ENCODE measurements at regions not wholly inside any gene's neighbourhood (a gene's known extent, or its start where the extent isn't known, plus 50 kb on each side); places are given as distances from the start of the nearest gene placed in this dataset.
"Not testable (repeated sequence)": the region's sequence is repeated elsewhere in the genome, so short reads cannot be mapped to it uniquely, and the experiment has no call there.

GRCh38 chr2:221915926-221916325 is 343.8 kb upstream of the EPHA4 start:
- no peak for DNase-seq (ENCODE audit: low spot score)

- no peak for DNase-seq (ENCODE audit: low spot score)
Observed at GRCh38 chr2:221914334-221914880, 342.3 kb upstream of the EPHA4 start.

GRCh38 chr2:221911890-221912289 is 339.8 kb upstream of the EPHA4 start:
- no peak for DNase-seq (ENCODE audit: low spot score)

- no peak for DNase-seq (ENCODE audit: low spot score)
Observed at GRCh38 chr2:221911321-221911720, 339.2 kb upstream of the EPHA4 start.

GRCh38 chr2:221908518-221908917 is 336.4 kb upstream of the EPHA4 start:
- no peak for DNase-seq (ENCODE audit: low spot score)

GRCh38 chr2:221897718-221898117 is 325.6 kb upstream of the EPHA4 start:
- no peak for DNase-seq (ENCODE audit: low spot score)

- DNase-seq (ENCODE audit: low spot score): peak; percentile 13
Observed at GRCh38 chr2:221896505-221897151, 324.5 kb upstream of the EPHA4 start.

- no peak for DNase-seq (ENCODE audit: low spot score)
Observed at GRCh38 chr2:221895366-221896121, 323.4 kb upstream of the EPHA4 start.

GRCh38 chr2:221893501-221893900 is 321.4 kb upstream of the EPHA4 start:
- DNase-seq (ENCODE audit: low spot score): no peak

- DNase-seq (ENCODE audit: low spot score): not testable (repeated sequence)
Observed at GRCh38 chr2:221892006-221892405, 319.9 kb upstream of the EPHA4 start.

GRCh38 chr2:221883976-221884375 is 311.9 kb upstream of the EPHA4 start:
- no peak for DNase-seq (ENCODE audit: low spot score)

GRCh38 chr2:221876016-221876415 is 303.9 kb upstream of the EPHA4 start:
- no peak for DNase-seq (ENCODE audit: low spot score)

GRCh38 chr2:221874444-221874843 is 302.3 kb upstream of the EPHA4 start:
- DNase-seq (ENCODE audit: low spot score): no peak

- no peak for DNase-seq (ENCODE audit: low spot score)
Observed at GRCh38 chr2:221857719-221858118, 285.6 kb upstream of the EPHA4 start.

GRCh38 chr2:221853297-221853696 is 281.2 kb upstream of the EPHA4 start:
- DNase-seq (ENCODE audit: low spot score): no peak

- no peak for DNase-seq (ENCODE audit: low spot score)
Observed at GRCh38 chr2:221851531-221852045, 279.5 kb upstream of the EPHA4 start.

GRCh38 chr2:221850076-221850475 is 278.0 kb upstream of the EPHA4 start:
- no peak for DNase-seq (ENCODE audit: low spot score)

GRCh38 chr2:221848286-221848685 is 276.2 kb upstream of the EPHA4 start:
- no peak for DNase-seq (ENCODE audit: low spot score)

GRCh38 chr2:221845021-221845365 is 272.9 kb upstream of the EPHA4 start:
- DNase-seq (ENCODE audit: low spot score): no peak

- DNase-seq (ENCODE audit: low spot score): no peak
Observed at GRCh38 chr2:221844212-221845020, 272.3 kb upstream of the EPHA4 start.

GRCh38 chr2:221836095-221836494 is 264.0 kb upstream of the EPHA4 start:
- DNase-seq (ENCODE audit: low spot score): no peak

- DNase-seq (ENCODE audit: low spot score): no peak
Observed at GRCh38 chr2:221833966-221834365, 261.9 kb upstream of the EPHA4 start.
